HCT116 (cell line): ENCODE measurements at regions not wholly inside any gene's neighbourhood (a gene's known extent, or its start where the extent isn't known, plus 50 kb on each side); places are given as distances from the start of the nearest gene placed in this dataset.

Experiments used
- ATAC-seq: fragments of 200-7000 bp; cut with Tn5 transposase; 2 replicates; pipeline ENCODE4 v1.9.1; 2020; ENCODE audit warnings: mild to moderate bottlenecking, moderate library complexity
- BruUV-seq: library from RNA; stranded (reverse); fragments of 400-500 nt; replicated peaks from 2 replicates; lab custom pipeline; 2021; lab: Mats Ljungman, UMichigan
- CTCF ChIA-PET: fragments of 300-600 bp; sonication (Branson Sonifier 250); formaldehyde crosslinking; loops from one replicate; lab custom pipeline; 2021; ENCODE audit warnings: antibody characterized with exemption; lab: Charles Lee
- POLR2A ChIA-PET: fragments of 300-600, 350-600 bp; sonication (Branson Sonifier 250); formaldehyde crosslinking; loops from one replicate; lab custom pipeline; 2021; ENCODE audit warnings: antibody characterized with exemption; lab: Charles Lee
- RAD21 ChIA-PET, 2 experiments: fragments of 300-600 bp; sonication (Branson Sonifier 250); formaldehyde crosslinking; loops; one replicate each; lab custom pipeline; 2023; ENCODE audit warnings: low total read pairs in 2 of 2; ENCODE audit not compliant: uncharacterized antibody in 2 of 2, unreplicated experiment in 2 of 2, low non-redundant PET in 1 of 2; lab: Charles Lee
- DNase-seq: peaks from one replicate; pipeline ENCODE4 v3.0.0-alpha.2; 2010; ENCODE audit warnings: low read depth, low spot score
- H2AFZ ChIP-seq: fragments of 200-600 bp; shearing (Covaris generic), sonication (generic); 2 replicates; pipeline ENCODE4 v1.6.1; 2017; ENCODE audit warnings: low read depth, mixed run types, mixed read lengths, antibody characterized with exemption, low read length; ENCODE audit not compliant: poor library complexity, severe bottlenecking
- H3K27ac ChIP-seq: 2 replicates; pipeline ENCODE4 v1.5.1; 2012; ENCODE audit warnings: low read depth, low read length
- H3K27me3 ChIP-seq: fragments of 200-600 bp; sonication (generic); 2 replicates; pipeline ENCODE4 v1.6.1; 2016; ENCODE audit warnings: mixed run types, low read length, mixed read lengths; ENCODE audit not compliant: insufficient read depth
- H3K36me3 ChIP-seq, 2 experiments: fragments of 200-500 bp in 1 of 2; fragments of 200-600 bp in 1 of 2; sonication (Bioruptor generic) in 1 of 2; sonication (generic) in 1 of 2; 2 replicates each; pipeline versions ENCODE4 v1.5.1 to v1.6.1; 2014 to 2016; ENCODE audit warnings: low read length in 2 of 2, inconsistent platforms in 1 of 2, mixed read lengths in 1 of 2, mixed run types in 1 of 2; ENCODE audit not compliant: insufficient read depth in 2 of 2, control insufficient read depth in 1 of 2
- H3K4me1 ChIP-seq, 2 experiments: fragments of 200-600 bp in 1 of 2; sonication (generic) in 1 of 2; 2 replicates each; pipeline versions ENCODE4 v1.5.1 to v1.6.1; 2012 to 2017; ENCODE audit warnings: low read length in 2 of 2, inconsistent platforms in 1 of 2, mild to moderate bottlenecking in 1 of 2, mixed read lengths in 1 of 2, mixed run types in 1 of 2, moderate library complexity in 1 of 2; ENCODE audit not compliant: insufficient read depth in 2 of 2, control insufficient read depth in 1 of 2
- H3K4me2 ChIP-seq: fragments of 200-600 bp; sonication (generic); 2 replicates; pipeline ENCODE4 v1.6.1; 2017; ENCODE audit warnings: mixed run types, low read length, mixed read lengths
- H3K4me3 ChIP-seq, 2 experiments: fragments of 200-600 bp in 1 of 2; sonication (generic) in 1 of 2; replicated peaks in 1 of 2; 2 replicates each; pipeline ENCODE4 v1.5.1; 2011 to 2016; ENCODE audit warnings: low read length in 2 of 2, control low read depth in 1 of 2, low read depth in 1 of 2, mild to moderate bottlenecking in 1 of 2, mixed read lengths in 1 of 2, mixed run types in 1 of 2
- H3K79me2 ChIP-seq: fragments of 200-600 bp; sonication (generic); 2 replicates; pipeline ENCODE4 v1.6.1; 2017; ENCODE audit warnings: mild to moderate bottlenecking, mixed run types, low read length, moderate library complexity, mixed read lengths; ENCODE audit not compliant: insufficient read depth
- H3K9ac ChIP-seq: fragments of 200-600 bp; sonication (generic); 2 replicates; pipeline ENCODE4 v1.6.1; 2016; ENCODE audit warnings: low read length, mixed read lengths
- H3K9me2 ChIP-seq: fragments of 200-600 bp; sonication (generic), shearing (Covaris generic); 2 replicates; pipeline ENCODE4 v1.6.1; 2017; ENCODE audit warnings: mixed run types, mild to moderate bottlenecking, moderate library complexity; ENCODE audit not compliant: insufficient read depth
- H3K9me3 ChIP-seq, 2 experiments: fragments of 200-500 bp in 1 of 2; fragments of 200-600 bp in 1 of 2; sonication (Bioruptor generic) in 1 of 2; sonication (generic) in 1 of 2; 2 replicates each; pipeline ENCODE4 v1.6.1; 2014 to 2017; ENCODE audit warnings: low read length in 2 of 2, mixed read lengths in 2 of 2, inconsistent platforms in 1 of 2, low read depth in 1 of 2, mild to moderate bottlenecking in 1 of 2, mixed run types in 1 of 2, moderate library complexity in 1 of 2; ENCODE audit not compliant: control insufficient read depth in 1 of 2, insufficient read depth in 1 of 2
- H4K20me1 ChIP-seq: fragments of 200-600 bp; sonication (generic), shearing (Covaris generic); 2 replicates; pipeline ENCODE4 v1.6.1; 2017; ENCODE audit warnings: mixed run types, mild to moderate bottlenecking, moderate library complexity; ENCODE audit not compliant: insufficient read depth
- CEBPB ChIP-seq: IDR thresholded peaks from 2 replicates; pipeline ENCODE4 v1.6.1; 2012; ENCODE audit warnings: low read depth
- EGR1 ChIP-seq: IDR thresholded peaks from 2 replicates; pipeline ENCODE4 v1.6.1; 2012; ENCODE audit warnings: low read depth
- EZH2 ChIP-seq: fragments of 200-600 bp; sonication (generic); IDR thresholded peaks from 2 replicates; pipeline ENCODE4 v1.6.1; 2017; ENCODE audit warnings: antibody characterized with exemption, mixed run types
- EZH2phosphoT487 ChIP-seq: fragments of 200-600 bp; IDR thresholded peaks from 2 replicates; pipeline ENCODE4 v1.6.1; 2018; ENCODE audit warnings: antibody characterized with exemption, borderline replicate concordance
- JUND ChIP-seq: IDR thresholded peaks from 2 replicates; pipeline ENCODE4 v1.6.1; 2012
- POLR2A ChIP-seq: IDR thresholded peaks from 2 replicates; pipeline ENCODE4 v1.7.0; 2011; ENCODE audit warnings: borderline replicate concordance; ENCODE audit not compliant: insufficient read depth, insufficient read length; ENCODE audit errors: extremely low read depth
- RAD21 ChIP-seq: IDR thresholded peaks from 2 replicates; pipeline ENCODE4 v1.6.1; 2012; ENCODE audit warnings: low read depth, mild to moderate bottlenecking
- SIN3A ChIP-seq: IDR thresholded peaks from 2 replicates; pipeline ENCODE4 v1.6.1; 2012; ENCODE audit warnings: low read depth
- SP1 ChIP-seq: IDR thresholded peaks from 2 replicates; pipeline ENCODE4 v1.6.1; 2012; ENCODE audit warnings: low read depth
- TCF7L2 ChIP-seq: IDR thresholded peaks from 2 replicates; pipeline ENCODE4 v1.7.0; 2011; ENCODE audit warnings: borderline replicate concordance, inconsistent platforms; ENCODE audit not compliant: insufficient read depth, insufficient read length; ENCODE audit errors: extremely low read depth
- ZFX ChIP-seq: fragments of 450-650 bp; IDR thresholded peaks from 2 replicates; pipeline ENCODE4 v1.6.1; 2017
- ZNF274 ChIP-seq: fragments of 200-500 bp; sonication (Bioruptor generic); IDR thresholded peaks from 2 replicates; pipeline ENCODE4 v1.6.1; 2014; ENCODE audit warnings: mild to moderate bottlenecking, low read depth, low read length, inconsistent platforms
- intact Hi-C: fragments of 100-400 bp; cut with micrococcal nuclease; formaldehyde crosslinking; loops from 2 replicates; pipeline ENCODE4 v1.10.0; 2022
- TF ChIP-seq, protein P1 (sequence below), 3 experiments: fragments of 200-600 bp in 1 of 3; sonication (generic) in 1 of 3; IDR thresholded peaks in 2 of 3; conservative IDR thresholded peaks in 1 of 3; 2 replicates each; pipeline ENCODE4 v1.5.1; 2012 to 2017; ENCODE audit warnings: low read depth in 2 of 3, low read length in 2 of 3, antibody characterized with exemption in 1 of 3, borderline replicate concordance in 1 of 3, control low read depth in 1 of 3, mild to moderate bottlenecking in 1 of 3, mixed read lengths in 1 of 3, mixed run types in 1 of 3, moderate library complexity in 1 of 3; ENCODE audit not compliant: insufficient read depth in 1 of 3
- TF ChIP-seq, protein P2 (sequence below): IDR thresholded peaks from 2 replicates; pipeline ENCODE4 v1.6.1; 2012; ENCODE audit warnings: low read depth
- TF ChIP-seq, protein P3 (sequence below): IDR thresholded peaks from 2 replicates; pipeline ENCODE4 v1.6.1; 2012
- TF ChIP-seq, protein P4 (sequence below): IDR thresholded peaks from 2 replicates; pipeline ENCODE4 v1.6.1; 2012

DNA sequence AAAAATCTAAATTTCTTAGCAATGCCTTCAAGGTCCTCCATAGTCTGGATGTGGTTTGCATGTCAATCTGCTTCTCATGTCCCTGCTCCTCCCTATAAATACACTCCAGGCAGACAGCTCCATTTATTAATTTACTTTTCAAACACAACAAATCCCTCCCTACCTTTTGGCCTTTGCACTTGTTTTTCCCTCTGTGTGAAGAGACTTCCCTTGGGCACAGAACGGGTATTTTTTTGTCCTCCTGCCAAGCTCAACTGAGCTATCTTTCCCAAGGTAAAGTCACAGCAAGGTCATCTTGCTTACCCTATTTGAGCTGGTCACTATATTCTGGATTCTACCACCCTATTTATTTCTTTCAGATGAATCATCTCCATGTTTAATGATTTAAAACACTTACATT, 159.6 kb upstream of the ANKH start:
- no peaks in the 10 kb centered on the region for H3K9me2 ChIP-seq
- H3K4me2 ChIP-seq, result no peak overlapping the region
- H3K36me3 ChIP-seq, result no peaks in the 10 kb centered on the region
- ChIA-PET POLR2A (no interaction called here), RAD21 (no interaction called here)
- peaks cover 18% of the 10 kb centered on the region; the same call in 1 of the 2 replicates for H3K27me3 ChIP-seq
- no TSS peak for BruUV-seq
- H3K27ac ChIP-seq, result no peak overlapping the region
- no peaks in the 10 kb centered on the region for H4K20me1 ChIP-seq
- intact Hi-C loops, result no loop called here
- H3K79me2 ChIP-seq, result no peaks in the 10 kb centered on the region
- no peak for TF ChIP-seq EGR1
- TF ChIP-seq JUND, result no peak
- TF ChIP-seq, protein P1, sequence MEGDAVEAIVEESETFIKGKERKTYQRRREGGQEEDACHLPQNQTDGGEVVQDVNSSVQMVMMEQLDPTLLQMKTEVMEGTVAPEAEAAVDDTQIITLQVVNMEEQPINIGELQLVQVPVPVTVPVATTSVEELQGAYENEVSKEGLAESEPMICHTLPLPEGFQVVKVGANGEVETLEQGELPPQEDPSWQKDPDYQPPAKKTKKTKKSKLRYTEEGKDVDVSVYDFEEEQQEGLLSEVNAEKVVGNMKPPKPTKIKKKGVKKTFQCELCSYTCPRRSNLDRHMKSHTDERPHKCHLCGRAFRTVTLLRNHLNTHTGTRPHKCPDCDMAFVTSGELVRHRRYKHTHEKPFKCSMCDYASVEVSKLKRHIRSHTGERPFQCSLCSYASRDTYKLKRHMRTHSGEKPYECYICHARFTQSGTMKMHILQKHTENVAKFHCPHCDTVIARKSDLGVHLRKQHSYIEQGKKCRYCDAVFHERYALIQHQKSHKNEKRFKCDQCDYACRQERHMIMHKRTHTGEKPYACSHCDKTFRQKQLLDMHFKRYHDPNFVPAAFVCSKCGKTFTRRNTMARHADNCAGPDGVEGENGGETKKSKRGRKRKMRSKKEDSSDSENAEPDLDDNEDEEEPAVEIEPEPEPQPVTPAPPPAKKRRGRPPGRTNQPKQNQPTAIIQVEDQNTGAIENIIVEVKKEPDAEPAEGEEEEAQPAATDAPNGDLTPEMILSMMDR (IDR thresholded peaks at IDR 0.05 in 2 of 3, conservative IDR thresholded peaks at IDR 0.05 in 1 of 3; ENCODE audit: borderline replicate concordance in 1 of 3, insufficient read depth in 1 of 3, low read depth in 2 of 3, low read length in 2 of 3), result no peak
- TF ChIP-seq, protein P2, sequence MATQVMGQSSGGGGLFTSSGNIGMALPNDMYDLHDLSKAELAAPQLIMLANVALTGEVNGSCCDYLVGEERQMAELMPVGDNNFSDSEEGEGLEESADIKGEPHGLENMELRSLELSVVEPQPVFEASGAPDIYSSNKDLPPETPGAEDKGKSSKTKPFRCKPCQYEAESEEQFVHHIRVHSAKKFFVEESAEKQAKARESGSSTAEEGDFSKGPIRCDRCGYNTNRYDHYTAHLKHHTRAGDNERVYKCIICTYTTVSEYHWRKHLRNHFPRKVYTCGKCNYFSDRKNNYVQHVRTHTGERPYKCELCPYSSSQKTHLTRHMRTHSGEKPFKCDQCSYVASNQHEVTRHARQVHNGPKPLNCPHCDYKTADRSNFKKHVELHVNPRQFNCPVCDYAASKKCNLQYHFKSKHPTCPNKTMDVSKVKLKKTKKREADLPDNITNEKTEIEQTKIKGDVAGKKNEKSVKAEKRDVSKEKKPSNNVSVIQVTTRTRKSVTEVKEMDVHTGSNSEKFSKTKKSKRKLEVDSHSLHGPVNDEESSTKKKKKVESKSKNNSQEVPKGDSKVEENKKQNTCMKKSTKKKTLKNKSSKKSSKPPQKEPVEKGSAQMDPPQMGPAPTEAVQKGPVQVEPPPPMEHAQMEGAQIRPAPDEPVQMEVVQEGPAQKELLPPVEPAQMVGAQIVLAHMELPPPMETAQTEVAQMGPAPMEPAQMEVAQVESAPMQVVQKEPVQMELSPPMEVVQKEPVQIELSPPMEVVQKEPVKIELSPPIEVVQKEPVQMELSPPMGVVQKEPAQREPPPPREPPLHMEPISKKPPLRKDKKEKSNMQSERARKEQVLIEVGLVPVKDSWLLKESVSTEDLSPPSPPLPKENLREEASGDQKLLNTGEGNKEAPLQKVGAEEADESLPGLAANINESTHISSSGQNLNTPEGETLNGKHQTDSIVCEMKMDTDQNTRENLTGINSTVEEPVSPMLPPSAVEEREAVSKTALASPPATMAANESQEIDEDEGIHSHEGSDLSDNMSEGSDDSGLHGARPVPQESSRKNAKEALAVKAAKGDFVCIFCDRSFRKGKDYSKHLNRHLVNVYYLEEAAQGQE, result no peak
- TF ChIP-seq ZFX, result no peak
- no peak for TF ChIP-seq RAD21
- no peak for TF ChIP-seq POLR2A
- no peak for TF ChIP-seq CEBPB
- no peak for TF ChIP-seq TCF7L2
- TF ChIP-seq, protein P3, sequence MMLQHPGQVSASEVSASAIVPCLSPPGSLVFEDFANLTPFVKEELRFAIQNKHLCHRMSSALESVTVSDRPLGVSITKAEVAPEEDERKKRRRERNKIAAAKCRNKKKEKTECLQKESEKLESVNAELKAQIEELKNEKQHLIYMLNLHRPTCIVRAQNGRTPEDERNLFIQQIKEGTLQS, result no peak
- TF ChIP-seq, protein P4, sequence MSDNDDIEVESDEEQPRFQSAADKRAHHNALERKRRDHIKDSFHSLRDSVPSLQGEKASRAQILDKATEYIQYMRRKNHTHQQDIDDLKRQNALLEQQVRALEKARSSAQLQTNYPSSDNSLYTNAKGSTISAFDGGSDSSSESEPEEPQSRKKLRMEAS, result no peak
- TF ChIP-seq ZNF274, result no peak
- no peak for TF ChIP-seq EZH2phosphoT487
- TF ChIP-seq EZH2, result no peak
- TF ChIP-seq SIN3A, result no peak
- no peak for TF ChIP-seq SP1
- TF ChIP-seq, all 23 proteins: peak for 0
- Histone ChIP-seq H3K9ac (no peak overlapping the region), H3K4me3 (no peak overlapping the region), H2AFZ (no peak overlapping the region), H3K4me1 (no peaks in the 10 kb centered on the region), H3K9me3 (no peaks in the 10 kb centered on the region)
- ATAC-seq (no peak), DNase-seq (no peak)
- CTCF ChIA-PET, result no interaction called here
